ENCODE measurements at regions not wholly inside any gene's neighbourhood (a gene's known extent, or its start where the extent isn't known, plus 50 kb on each side); places are given as distances from the start of the nearest gene placed in this dataset.

GRCh38 chr1:101603726-101604125, 366.9 kb downstream of the S1PR1 start:
- DNase-seq (ENCODE audit: low spot score) = no peak
- Mint-ChIP-seq H3K27me3 (ENCODE audit: insufficient read depth, low read depth) (peaks cover 2% of the 10 kb centered on the region), H3K4me1 (peaks cover 6% of the 10 kb centered on the region), H3K4me3 (no peak overlapping the region), H3K9me3 (peaks cover 2% of the 10 kb centered on the region), H3K27ac (no peak overlapping the region), H3K36me3 (no peaks in the 10 kb centered on the region)
- H3K4me3 ChIP-seq = no peak overlapping the region
- no peak overlapping the region for H3K9ac ChIP-seq
- H2AFZ ChIP-seq (replicated peaks) = no peak overlapping the region
- TF ChIP-seq EZH2 (IDR thresholded peaks at IDR 0.05) = no peak
- no peaks in the 10 kb centered on the region for H3K79me2 ChIP-seq (ENCODE audit: low read depth)
- H3K36me3 ChIP-seq = no peaks in the 10 kb centered on the region
- H3K27ac ChIP-seq = no peak overlapping the region
- no peaks in the 10 kb centered on the region for H3K4me1 ChIP-seq
- no peaks in the 10 kb centered on the region for H4K20me1 ChIP-seq (ENCODE audit: low read depth)
- no peak overlapping the region for H3K4me2 ChIP-seq
- H3K9me3 ChIP-seq (ENCODE audit: low read depth) = no peaks in the 10 kb centered on the region
- no peaks in the 10 kb centered on the region for H3K27me3 ChIP-seq
- H3F3A ChIP-seq (ENCODE audit: low read depth) = no peaks in the 10 kb centered on the region

GRCh38 chr1:101605878-101606277, 369.1 kb downstream of the S1PR1 start:
- Histone ChIP-seq H3K9ac (no peak overlapping the region), H3K27me3 (no peaks in the 10 kb centered on the region), H3K27ac (no peak overlapping the region), H3K4me1 (no peaks in the 10 kb centered on the region), H3K9me3 (ENCODE audit: low read depth) (peaks cover 8% of the 10 kb centered on the region), H4K20me1 (ENCODE audit: low read depth) (no peaks in the 10 kb centered on the region), H2AFZ (replicated peaks) (no peak overlapping the region), H3K4me2 (no peak overlapping the region), H3F3A (ENCODE audit: low read depth) (no peaks in the 10 kb centered on the region), H3K36me3 (no peaks in the 10 kb centered on the region), H3K79me2 (ENCODE audit: low read depth) (no peaks in the 10 kb centered on the region), H3K4me3 (no peak overlapping the region)
- no peak for DNase-seq (ENCODE audit: low spot score)
- Mint-ChIP-seq H3K27ac (no peak overlapping the region), H3K4me3 (no peak overlapping the region), H3K27me3 (ENCODE audit: insufficient read depth, low read depth) (peaks cover 2% of the 10 kb centered on the region), H3K36me3 (no peaks in the 10 kb centered on the region), H3K9me3 (peaks cover 13% of the 10 kb centered on the region), H3K4me1 (peaks cover 6% of the 10 kb centered on the region)
- TF ChIP-seq EZH2phosphoT487 (IDR thresholded peaks at IDR 0.05) (no peak), EZH2 (IDR thresholded peaks at IDR 0.05) (no peak), CTCF (IDR thresholded peaks at IDR 0.05) (no peak)

- H3K27me3 Mint-ChIP-seq (ENCODE audit: insufficient read depth, low read depth) = no peaks in the 10 kb centered on the region
- Histone ChIP-seq H3K9me3 (ENCODE audit: low read depth) (peaks cover 8% of the 10 kb centered on the region), H2AFZ (replicated peaks) (no peak overlapping the region), H3K4me3 (no peak overlapping the region), H3F3A (ENCODE audit: low read depth) (no peaks in the 10 kb centered on the region), H4K20me1 (ENCODE audit: low read depth) (no peaks in the 10 kb centered on the region), H3K27ac (no peak overlapping the region), H3K79me2 (ENCODE audit: low read depth) (no peaks in the 10 kb centered on the region), H3K9ac (no peak overlapping the region), H3K36me3 (no peaks in the 10 kb centered on the region), H3K4me1 (no peaks in the 10 kb centered on the region), H3K27me3 (no peaks in the 10 kb centered on the region), H3K4me2 (no peak overlapping the region)
- H3K4me1 Mint-ChIP-seq = no peaks in the 10 kb centered on the region
- H3K27ac Mint-ChIP-seq = no peak overlapping the region
- H3K9me3 Mint-ChIP-seq = peaks cover 13% of the 10 kb centered on the region
- no peaks in the 10 kb centered on the region for H3K36me3 Mint-ChIP-seq
- TF ChIP-seq CTCF (IDR thresholded peaks at IDR 0.05) (no peak), EZH2 (IDR thresholded peaks at IDR 0.05) (no peak), EZH2phosphoT487 (IDR thresholded peaks at IDR 0.05) (no peak)
- no peak for DNase-seq (ENCODE audit: low spot score)
- H3K4me3 Mint-ChIP-seq = no peak overlapping the region
These were observed 376.7 kb downstream of the S1PR1 start for GRCh38 chr1:101613546-101613945.

GRCh38 chr1:101618900-101619299, 377.8 kb downstream of the OLFM3 start:
- Histone ChIP-seq H3K79me2 (ENCODE audit: low read depth) (no peaks in the 10 kb centered on the region), H2AFZ (replicated peaks) (peak overlapping the region; percentile 2), H3K36me3 (no peaks in the 10 kb centered on the region), H3K27me3 (no peaks in the 10 kb centered on the region), H3K4me2 (no peak overlapping the region), H3K4me3 (no peak overlapping the region), H3F3A (ENCODE audit: low read depth) (no peaks in the 10 kb centered on the region), H3K9me3 (ENCODE audit: low read depth) (no peaks in the 10 kb centered on the region), H3K27ac (no peak overlapping the region), H3K4me1 (no peaks in the 10 kb centered on the region), H4K20me1 (ENCODE audit: low read depth) (no peaks in the 10 kb centered on the region), H3K9ac (no peak overlapping the region)
- Mint-ChIP-seq H3K4me1 (no peaks in the 10 kb centered on the region), H3K27me3 (ENCODE audit: insufficient read depth, low read depth) (no peaks in the 10 kb centered on the region), H3K27ac (no peak overlapping the region), H3K9me3 (no peaks in the 10 kb centered on the region), H3K36me3 (no peaks in the 10 kb centered on the region), H3K4me3 (no peak overlapping the region)
- DNase-seq (ENCODE audit: low spot score) = no peak
- no peak for TF ChIP-seq EZH2phosphoT487 (IDR thresholded peaks at IDR 0.05)
- no peak for TF ChIP-seq CTCF (IDR thresholded peaks at IDR 0.05)

All from neural progenitor cell (in vitro differentiated cells).